ENCODE measurements at regions not wholly inside any gene's neighbourhood (a gene's known extent, or its start where the extent isn't known, plus 50 kb on each side); places are given as distances from the start of the nearest gene placed in this dataset.

GRCh38 chrX:38974542-38974941 lies 173.3 kb downstream of the MID1IP1 start:
- WGBS, 5 donors: 56 to 89% (median 75%) methylated on average over 2 to 3 of the region's 3 CpGs
- Histone ChIP-seq H3K9me3 (no peaks in the 10 kb centered on the region), H3K27me3 (replicated peaks in 1 of 7) (peaks cover 0 to 3% (median 0%) of the 10 kb centered on the region in 7 donors), H3K36me3 (no peaks in the 10 kb centered on the region), H3K4me3 (no peak overlapping the region), H3K27ac (no peak overlapping the region), H3K4me1 (no peaks in the 10 kb centered on the region)
- TF ChIP-seq POLR2AphosphoS5 (IDR thresholded peaks at IDR 0.05): no peak
- no peak for TF ChIP-seq POLR2A (IDR thresholded peaks at IDR 0.05)
- no peak for TF ChIP-seq CTCF (IDR thresholded peaks at IDR 0.05 in 8 of 11, conservative IDR thresholded peaks at IDR 0.05 in 3 of 11)
- intact Hi-C loops (cut with DNase I; ENCODE audit: low total_unique reads): no loop called here
- no peak for DNase-seq

- no peaks in the 10 kb centered on the region for H3K36me3 ChIP-seq
- peaks cover 0 to 3% (median 0%) of the 10 kb centered on the region in 7 donors for H3K27me3 ChIP-seq (replicated peaks in 1 of 7)
- intact Hi-C loops (cut with DNase I; ENCODE audit: low total_unique reads): no loop called here
- no peak for DNase-seq
- H3K9me3 ChIP-seq: no peaks in the 10 kb centered on the region
- no peak overlapping the region for H3K4me3 ChIP-seq
- TF ChIP-seq POLR2AphosphoS5 (IDR thresholded peaks at IDR 0.05) (no peak), POLR2A (IDR thresholded peaks at IDR 0.05) (no peak), CTCF (IDR thresholded peaks at IDR 0.05 in 8 of 11, conservative IDR thresholded peaks at IDR 0.05 in 3 of 11) (no peak)
- no peaks in the 10 kb centered on the region for H3K4me1 ChIP-seq
- no peak overlapping the region for H3K27ac ChIP-seq
Observed at GRCh38 chrX:38975368-38975942, 174.2 kb downstream of the MID1IP1 start.

- H3K4me1 ChIP-seq: no peaks in the 10 kb centered on the region
- intact Hi-C loops (cut with DNase I; ENCODE audit: low total_unique reads): loop anchor here (10.0 kb wide), 1 partner anchor 218 kb away; no protein-coding TSS in a partner anchor
- no peak for TF ChIP-seq POLR2A (IDR thresholded peaks at IDR 0.05)
- no peak for TF ChIP-seq CTCF (IDR thresholded peaks at IDR 0.05 in 8 of 11, conservative IDR thresholded peaks at IDR 0.05 in 3 of 11)
- no peak for TF ChIP-seq POLR2AphosphoS5 (IDR thresholded peaks at IDR 0.05)
- no peak overlapping the region for H3K27ac ChIP-seq
- DNase-seq: no peak
- H3K36me3 ChIP-seq: no peaks in the 10 kb centered on the region
- H3K4me3 ChIP-seq: no peak overlapping the region
- H3K9me3 ChIP-seq: no peaks in the 10 kb centered on the region
- H3K27me3 ChIP-seq (replicated peaks in 1 of 7): peaks cover 0 to 3% (median 0%) of the 10 kb centered on the region in 7 donors
- 60 to 88% (median 71%) methylated on average over 3 of the region's 3 CpGs for WGBS, 5 donors
Observed at GRCh38 chrX:38982370-38982769, 181.1 kb downstream of the MID1IP1 start.

- intact Hi-C loops (cut with DNase I; ENCODE audit: low total_unique reads): loop anchor here (10.0 kb wide), 1 partner anchor 218 kb away; no protein-coding TSS in a partner anchor
- 31 to 60% (median 40%) methylated on average over 3 of the region's 3 CpGs for WGBS, 5 donors
Observed at GRCh38 chrX:38982843-38983242, 181.6 kb downstream of the MID1IP1 start.

More at GRCh38 chrX:38982843-38983242, 181.6 kb downstream of the MID1IP1 start:
- no peak for TF ChIP-seq POLR2AphosphoS5 (IDR thresholded peaks at IDR 0.05)
- TF ChIP-seq CTCF (IDR thresholded peaks at IDR 0.05 in 8 of 11, conservative IDR thresholded peaks at IDR 0.05 in 3 of 11): no peak
- no peak for TF ChIP-seq POLR2A (IDR thresholded peaks at IDR 0.05)
- Histone ChIP-seq H3K36me3 (no peaks in the 10 kb centered on the region), H3K27me3 (replicated peaks in 1 of 7) (peaks cover 0 to 3% (median 0%) of the 10 kb centered on the region in 7 donors), H3K27ac (no peak overlapping the region), H3K4me1 (no peaks in the 10 kb centered on the region), H3K9me3 (no peaks in the 10 kb centered on the region), H3K4me3 (no peak overlapping the region)
- DNase-seq: no peak

Measured in spleen (tissue), 11 donors.